GM19025 (cell line): ENCODE measurements at regions not wholly inside any gene's neighbourhood (a gene's known extent, or its start where the extent isn't known, plus 50 kb on each side); places are given as distances from the start of the nearest gene placed in this dataset.
A peak's percentile ranks its signal among the peaks of the same experiment; 100 is the strongest.

Experiments used
- ATAC-seq: cut with Tn5 transposase; IDR thresholded peaks from one replicate; pipeline ENCODE4 v1.9.1; 2021; ENCODE audit warnings: mild to moderate bottlenecking, low read depth, moderate library complexity; ENCODE audit not compliant: unreplicated experiment

GRCh38 chr4:43758836-43759235 is 689.8 kb downstream of the KCTD8 start:
- no peak for ATAC-seq

- peak; percentile 62 for ATAC-seq
These were observed 685.5 kb downstream of the KCTD8 start for GRCh38 chr4:43763029-43763610.

GRCh38 chr4:43765514-43765913 is 683.1 kb downstream of the KCTD8 start:
- ATAC-seq = no peak

GRCh38 chr4:43766648-43767047 is 682.0 kb downstream of the KCTD8 start:
- ATAC-seq = no peak

GRCh38 chr4:43776371-43776770 is 672.2 kb downstream of the KCTD8 start:
- no peak for ATAC-seq

- no peak for ATAC-seq
These were observed 670.3 kb downstream of the KCTD8 start for GRCh38 chr4:43778187-43778915.

GRCh38 chr4:43781125-43781524 is 667.5 kb downstream of the KCTD8 start:
- ATAC-seq = no peak

- ATAC-seq = no peak
These were observed 666.2 kb downstream of the KCTD8 start for GRCh38 chr4:43782391-43782790.

- no peak for ATAC-seq
These were observed 632.5 kb downstream of the KCTD8 start for GRCh38 chr4:43816116-43816515.

- ATAC-seq = no peak
These were observed 626.0 kb downstream of the KCTD8 start for GRCh38 chr4:43822621-43823020.

GRCh38 chr4:43835869-43836268 is 612.7 kb downstream of the KCTD8 start:
- no peak for ATAC-seq

GRCh38 chr4:43837171-43837570 is 611.4 kb downstream of the KCTD8 start:
- no peak for ATAC-seq

- no peak for ATAC-seq
These were observed 611.0 kb downstream of the KCTD8 start for GRCh38 chr4:43837604-43838003.

- ATAC-seq = no peak
These were observed 606.0 kb downstream of the KCTD8 start for GRCh38 chr4:43842594-43842993.

- ATAC-seq = no peak
These were observed 605.1 kb downstream of the KCTD8 start for GRCh38 chr4:43843501-43843900.

- no peak for ATAC-seq
These were observed 602.5 kb downstream of the KCTD8 start for GRCh38 chr4:43846111-43846587.

- no peak for ATAC-seq
These were observed 594.9 kb downstream of the KCTD8 start for GRCh38 chr4:43853565-43854264.

GRCh38 chr4:43855283-43855682 is 593.3 kb downstream of the KCTD8 start:
- ATAC-seq = no peak

- ATAC-seq = no peak
These were observed 583.9 kb downstream of the KCTD8 start for GRCh38 chr4:43864616-43865146.

GRCh38 chr4:43867908-43868307 is 580.7 kb downstream of the KCTD8 start:
- no peak for ATAC-seq

GRCh38 chr4:43875655-43876054 is 573.0 kb downstream of the KCTD8 start:
- ATAC-seq = no peak
